ENCODE measurements at regions not wholly inside any gene's neighbourhood (a gene's known extent, or its start where the extent isn't known, plus 50 kb on each side); places are given as distances from the start of the nearest gene placed in this dataset.
"Not testable (repeated sequence)": the region's sequence is repeated elsewhere in the genome, so short reads cannot be mapped to it uniquely, and the experiment has no call there.

- Histone ChIP-seq H3K9ac (no peak overlapping the region), H3K9me3 (ENCODE audit: low read depth) (no peaks in the 10 kb centered on the region), H3F3A (ENCODE audit: insufficient read depth) (no peaks in the 10 kb centered on the region), H3K27me3 (replicated peaks; ENCODE audit: insufficient read depth) (0 out of 2 replicates have a peak, but pooled peaks cover 3% of the 10 kb centered on the region), H3K79me2 (ENCODE audit: insufficient read depth) (no peaks in the 10 kb centered on the region), H4K20me1 (ENCODE audit: insufficient read depth) (no peaks in the 10 kb centered on the region), H3K4me3 (no peak overlapping the region), H3K9me2 (ENCODE audit: insufficient read depth) (no peaks in the 10 kb centered on the region), H3K27ac (no peak overlapping the region), H3K36me3 (ENCODE audit: low read depth) (no peaks in the 10 kb centered on the region), H3K4me1 (ENCODE audit: insufficient read depth) (no peaks in the 10 kb centered on the region), H2AFZ (no peak overlapping the region), H3K4me2 (ENCODE audit: unreplicated experiment) (no peak overlapping the region)
- in situ Hi-C loops (cut with MboI), result no loop called here
- TF ChIP-seq EZH2phosphoT487 (IDR thresholded peaks at IDR 0.05; ENCODE audit: insufficient read depth, low read depth) (no peak), EZH2 (IDR thresholded peaks at IDR 0.05; ENCODE audit: insufficient read depth, poor library complexity, severe bottlenecking) (no peak)
- no peak for DNase-seq
- 0 to 2% methylated on average over 1 of the region's 1 CpG for WGBS, 2 experiments (ENCODE audit: low coverage in 1 of 2, low lambda C conversion rate in 2 of 2, missing lambda C conversion rate in 2 of 2)
Measured at GRCh38 chr13:94849254-94849653, 136.9 kb upstream of the SOX21 start.

GRCh38 chr13:94842901-94843300, 130.6 kb upstream of the SOX21 start:
- Histone ChIP-seq H3K27me3 (replicated peaks; ENCODE audit: insufficient read depth) (no peaks in the 10 kb centered on the region), H3K4me3 (no peak overlapping the region), H3K79me2 (ENCODE audit: insufficient read depth) (no peaks in the 10 kb centered on the region), H4K20me1 (ENCODE audit: insufficient read depth) (no peaks in the 10 kb centered on the region), H3K36me3 (ENCODE audit: low read depth) (no peaks in the 10 kb centered on the region), H2AFZ (no peak overlapping the region), H3K27ac (no peak overlapping the region), H3K4me2 (ENCODE audit: unreplicated experiment) (no peak overlapping the region), H3K9ac (no peak overlapping the region), H3F3A (ENCODE audit: insufficient read depth) (no peaks in the 10 kb centered on the region), H3K9me2 (ENCODE audit: insufficient read depth) (no peaks in the 10 kb centered on the region), H3K4me1 (ENCODE audit: insufficient read depth) (no peaks in the 10 kb centered on the region), H3K9me3 (ENCODE audit: low read depth) (no peaks in the 10 kb centered on the region)
- no peak for DNase-seq
- TF ChIP-seq EZH2phosphoT487 (IDR thresholded peaks at IDR 0.05; ENCODE audit: insufficient read depth, low read depth), result no peak
- TF ChIP-seq EZH2 (IDR thresholded peaks at IDR 0.05; ENCODE audit: insufficient read depth, poor library complexity, severe bottlenecking), result no peak
- in situ Hi-C loops (cut with MboI), result no loop called here

GRCh38 chr13:94837056-94837455, 124.7 kb upstream of the SOX21 start:
- WGBS, 2 experiments (ENCODE audit: low coverage in 1 of 2, low lambda C conversion rate in 2 of 2, missing lambda C conversion rate in 2 of 2), result 0% methylated on average over 1 of the region's 1 CpG
- H3K4me3 ChIP-seq; H3K9me3 ChIP-seq (ENCODE audit: low read depth); DNase-seq; in situ Hi-C loops (cut with MboI); H3K9ac ChIP-seq; H3K4me1 ChIP-seq (ENCODE audit: insufficient read depth); H3K36me3 ChIP-seq (ENCODE audit: low read depth); H3K27me3 ChIP-seq (replicated peaks; ENCODE audit: insufficient read depth); H3K4me2 ChIP-seq (ENCODE audit: unreplicated experiment); H3K9me2 ChIP-seq (ENCODE audit: insufficient read depth); H3K27ac ChIP-seq; H3K79me2 ChIP-seq (ENCODE audit: insufficient read depth); H4K20me1 ChIP-seq (ENCODE audit: insufficient read depth); H2AFZ ChIP-seq; H3F3A ChIP-seq (ENCODE audit: insufficient read depth): not testable (repeated sequence)

GRCh38 chr13:94829837-94830365, 117.6 kb upstream of the SOX21 start:
- H4K20me1 ChIP-seq (ENCODE audit: insufficient read depth), result no peaks in the 10 kb centered on the region
- H2AFZ ChIP-seq, result no peak overlapping the region
- H3K4me1 ChIP-seq (ENCODE audit: insufficient read depth), result no peaks in the 10 kb centered on the region
- no peak overlapping the region for H3K27ac ChIP-seq
- H3K9ac ChIP-seq, result no peak overlapping the region
- 22 to 26% methylated on average over 3 of the region's 3 CpGs for WGBS, 2 experiments (ENCODE audit: low coverage in 1 of 2, low lambda C conversion rate in 2 of 2, missing lambda C conversion rate in 2 of 2)
- H3K9me3 ChIP-seq (ENCODE audit: low read depth), result no peaks in the 10 kb centered on the region
- no peak for TF ChIP-seq EZH2 (IDR thresholded peaks at IDR 0.05; ENCODE audit: insufficient read depth, poor library complexity, severe bottlenecking)
- no peak for TF ChIP-seq EZH2phosphoT487 (IDR thresholded peaks at IDR 0.05; ENCODE audit: insufficient read depth, low read depth)
- in situ Hi-C loops (cut with MboI), result no loop called here
- no peak overlapping the region for H3K4me2 ChIP-seq (ENCODE audit: unreplicated experiment)
- no peaks in the 10 kb centered on the region for H3K36me3 ChIP-seq (ENCODE audit: low read depth)
- peaks cover 11% of the 10 kb centered on the region for H3K27me3 ChIP-seq (replicated peaks; ENCODE audit: insufficient read depth)
- H3K9me2 ChIP-seq (ENCODE audit: insufficient read depth), result no peaks in the 10 kb centered on the region
- H3K4me3 ChIP-seq, result no peak overlapping the region
- no peaks in the 10 kb centered on the region for H3F3A ChIP-seq (ENCODE audit: insufficient read depth)
- H3K79me2 ChIP-seq (ENCODE audit: insufficient read depth), result no peaks in the 10 kb centered on the region
- DNase-seq, result no peak

GRCh38 chr13:94829185-94829836, 117.0 kb upstream of the SOX21 start:
- Histone ChIP-seq H4K20me1 (ENCODE audit: insufficient read depth) (no peaks in the 10 kb centered on the region), H3F3A (ENCODE audit: insufficient read depth) (no peaks in the 10 kb centered on the region), H3K4me2 (ENCODE audit: unreplicated experiment) (no peak overlapping the region), H2AFZ (no peak overlapping the region), H3K36me3 (ENCODE audit: low read depth) (no peaks in the 10 kb centered on the region), H3K4me1 (ENCODE audit: insufficient read depth) (no peaks in the 10 kb centered on the region), H3K79me2 (ENCODE audit: insufficient read depth) (no peaks in the 10 kb centered on the region), H3K27ac (no peak overlapping the region), H3K9me3 (ENCODE audit: low read depth) (no peaks in the 10 kb centered on the region), H3K4me3 (no peak overlapping the region), H3K9me2 (ENCODE audit: insufficient read depth) (no peaks in the 10 kb centered on the region), H3K9ac (no peak overlapping the region), H3K27me3 (replicated peaks; ENCODE audit: insufficient read depth) (peaks cover 11% of the 10 kb centered on the region)
- TF ChIP-seq EZH2 (IDR thresholded peaks at IDR 0.05; ENCODE audit: insufficient read depth, poor library complexity, severe bottlenecking) (no peak), EZH2phosphoT487 (IDR thresholded peaks at IDR 0.05; ENCODE audit: insufficient read depth, low read depth) (no peak)
- DNase-seq, result no peak
- in situ Hi-C loops (cut with MboI), result no loop called here
- WGBS, 2 experiments (ENCODE audit: low coverage in 1 of 2, low lambda C conversion rate in 2 of 2, missing lambda C conversion rate in 2 of 2), result 35 to 38% methylated on average over 12 of the region's 12 CpGs
